ENCODE measurements at regions not wholly inside any gene's neighbourhood (a gene's known extent, or its start where the extent isn't known, plus 50 kb on each side); places are given as distances from the start of the nearest gene placed in this dataset.

GRCh38 chr10:111515706-111516105 lies 438.9 kb downstream of the ADRA2A start:
- TF ChIP-seq CTCF (IDR thresholded peaks at IDR 0.05): no peak
- no peak for TF ChIP-seq EP300 (IDR thresholded peaks at IDR 0.05)
